Hepatocyte (in vitro differentiated cells): ENCODE measurements at regions not wholly inside any gene's neighbourhood (a gene's known extent, or its start where the extent isn't known, plus 50 kb on each side); places are given as distances from the start of the nearest gene placed in this dataset.

ENCODE experiments used
- CTCF ChIP-seq: fragments of 200-600 bp; sonication (generic); IDR thresholded peaks from 2 replicates; pipeline ENCODE4 v1.5.1; 2016; ENCODE audit warnings: antibody characterized with exemption, mild to moderate bottlenecking; ENCODE audit not compliant: poor library complexity
- EZH2phosphoT487 ChIP-seq: fragments of 200-600 bp; sonication (generic); IDR thresholded peaks from one replicate; pipeline ENCODE4 v1.6.1; 2018; ENCODE audit warnings: antibody characterized with exemption, mild to moderate bottlenecking, low read depth, moderate library complexity; ENCODE audit not compliant: unreplicated experiment, severe bottlenecking

GRCh38 chr3:184448321-184449160 lies 68.7 kb downstream of the CHRD start:
- TF ChIP-seq EZH2phosphoT487 (no peak), CTCF (no peak)
